Hypothalamus (tissue), 51 donors: ENCODE measurements at regions not wholly inside any gene's neighbourhood (a gene's known extent, or its start where the extent isn't known, plus 50 kb on each side); places are given as distances from the start of the nearest gene placed in this dataset.
"Not testable (repeated sequence)": the region's sequence is repeated elsewhere in the genome, so short reads cannot be mapped to it uniquely, and the experiment has no call there.

ENCODE experiments used
- DNase-seq, 51 donors: peaks; one replicate each; lab custom pipeline; 2025; lab: John Stamatoyannopoulos, UW

DNA sequence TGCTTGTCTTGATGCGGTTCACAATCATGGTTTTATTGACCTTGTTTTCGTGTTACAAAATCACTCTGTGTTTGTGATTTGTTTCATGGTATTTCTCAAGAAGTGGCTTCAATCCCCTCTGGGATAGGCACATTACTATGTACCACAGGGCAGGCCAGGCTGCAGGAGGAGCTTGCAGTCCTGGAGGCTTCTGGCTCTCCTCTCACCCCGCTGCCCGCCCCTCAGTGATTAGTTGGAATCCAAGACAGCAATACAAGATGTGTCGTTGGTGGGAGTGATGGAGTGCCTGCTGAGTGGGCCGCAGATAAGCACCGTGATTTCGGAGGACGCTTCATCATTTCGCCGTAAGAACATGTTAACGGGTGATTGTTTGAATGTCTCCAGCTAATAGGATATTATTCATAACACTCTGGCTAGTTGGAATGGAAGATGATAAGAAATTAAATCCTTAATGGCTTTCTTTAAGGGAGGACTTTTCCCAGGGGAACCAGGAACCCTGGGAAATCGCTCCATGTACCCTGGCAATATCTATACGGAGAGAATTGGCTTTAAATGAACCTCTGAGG is 384.4 kb downstream of the MIAT start:
- DNase-seq, result no peak

DNA sequence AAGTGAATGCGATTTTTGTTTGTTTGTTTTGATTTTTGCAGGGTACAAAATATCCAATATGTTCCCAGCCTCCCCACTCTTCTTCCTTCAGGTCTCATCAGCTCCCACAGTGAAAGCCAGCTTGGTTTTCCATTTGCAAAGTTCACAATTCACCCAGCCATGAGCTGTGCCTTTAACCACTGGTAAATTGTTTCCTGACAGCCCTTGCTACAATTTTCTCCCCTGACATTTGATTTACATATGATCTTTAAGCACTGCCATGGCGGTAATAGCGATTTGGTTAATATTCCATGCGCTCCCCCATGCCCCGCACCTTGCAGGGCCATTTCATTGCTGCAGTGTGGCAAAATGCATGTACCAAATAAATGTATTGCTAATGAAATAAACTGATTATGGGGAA is 385.9 kb downstream of the MIAT start:
- DNase-seq, result no peak

DNA sequence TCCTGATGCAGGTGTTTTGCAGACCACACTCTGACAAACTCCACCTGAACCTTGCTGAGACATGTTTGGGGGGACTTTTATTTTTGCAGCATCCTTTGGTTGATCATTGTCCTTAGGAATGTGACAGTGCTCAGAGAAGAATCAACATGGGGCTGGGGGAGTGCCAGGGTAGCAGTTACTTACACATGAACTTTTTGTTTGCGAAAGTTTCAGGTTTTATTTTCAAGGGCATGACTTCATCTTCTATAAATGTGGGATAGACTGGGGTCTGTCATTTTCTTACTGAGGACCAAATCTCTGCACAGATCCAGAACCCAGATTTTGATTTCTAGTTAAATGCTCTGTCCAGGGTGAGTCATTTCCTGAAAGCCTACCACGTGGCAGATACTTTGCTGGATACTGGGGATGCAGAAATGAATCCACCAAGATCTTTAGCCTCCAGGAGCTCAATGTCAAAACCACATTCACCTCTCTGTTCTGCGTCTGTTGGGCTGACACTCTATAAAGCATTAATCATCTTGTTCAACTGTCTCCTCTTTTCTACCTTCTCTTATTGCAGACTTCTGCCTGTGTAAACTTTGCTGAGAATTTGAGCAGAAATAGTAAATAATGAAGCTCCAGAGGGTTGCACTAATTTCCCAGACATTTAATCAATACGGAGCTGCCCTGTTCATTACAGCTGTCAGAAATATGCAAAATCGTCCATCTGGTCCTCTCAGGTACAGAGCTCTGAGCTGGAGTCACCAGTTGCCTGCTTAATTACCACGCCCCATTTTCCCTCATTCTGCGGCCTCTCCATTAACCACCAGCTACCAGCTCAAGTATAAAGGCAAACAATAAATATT is 387.9 kb downstream of the MIAT start:
- DNase-seq, result no peak

DNA sequence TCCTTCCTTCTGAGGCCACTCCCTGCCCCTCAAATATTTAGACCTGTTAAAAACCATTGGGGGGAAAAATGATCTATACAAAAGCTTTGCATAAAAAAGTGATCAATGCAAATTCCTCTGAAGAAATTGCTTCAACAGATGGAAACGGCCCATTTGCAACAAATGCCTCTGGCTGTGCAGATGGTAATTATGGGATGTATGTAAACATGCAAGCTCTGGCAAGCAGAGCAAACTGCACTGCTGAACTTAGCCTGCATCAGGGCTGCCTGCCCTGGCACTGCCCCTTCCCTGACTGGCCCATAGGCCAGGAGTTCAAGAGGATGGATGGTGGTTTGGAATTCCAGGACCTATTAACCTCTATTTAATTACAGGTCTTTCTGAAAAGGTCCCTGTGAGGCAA is 388.7 kb downstream of the MIAT start:
- no peak for DNase-seq

DNA sequence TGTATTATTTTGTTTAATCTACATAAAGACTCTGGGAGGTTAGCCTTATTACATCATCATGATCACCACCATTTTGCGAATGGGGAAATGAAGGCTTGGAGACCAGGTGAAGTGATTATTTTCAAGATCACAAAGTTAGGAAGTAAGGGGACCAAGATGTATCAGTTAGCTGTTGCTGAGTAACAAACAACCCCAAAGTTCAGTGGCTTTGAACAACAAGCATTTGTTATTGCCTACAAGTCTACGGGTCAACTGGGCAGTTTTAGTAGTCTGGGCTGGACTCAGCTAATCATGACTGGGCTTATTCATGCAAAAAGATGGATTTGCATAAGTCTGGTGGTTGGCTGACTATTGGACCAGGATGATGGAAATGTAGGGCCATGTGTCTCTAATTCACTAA is 389.2 kb downstream of the MIAT start:
- no peak for DNase-seq

DNA sequence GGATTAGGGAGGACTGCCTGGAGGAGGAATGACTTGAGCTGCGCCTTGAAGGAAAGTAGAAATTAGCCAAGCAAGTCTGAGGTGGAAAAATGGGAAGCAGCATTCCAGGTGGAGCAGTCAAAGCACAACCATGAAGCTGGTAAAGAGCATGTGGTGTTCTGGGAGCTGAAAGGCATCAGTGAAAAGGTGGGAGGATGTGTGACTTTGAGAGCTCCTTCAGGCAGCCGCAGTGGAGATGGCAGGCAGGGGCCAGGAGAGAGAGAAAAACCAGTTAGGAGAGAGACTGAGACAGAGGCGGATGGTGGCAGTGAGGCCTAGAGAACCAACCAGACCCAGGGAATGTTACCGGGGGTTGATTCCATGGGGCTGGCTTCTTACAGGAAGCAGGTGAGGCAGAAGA is 393.4 kb downstream of the MIAT start:
- no peak for DNase-seq

DNA sequence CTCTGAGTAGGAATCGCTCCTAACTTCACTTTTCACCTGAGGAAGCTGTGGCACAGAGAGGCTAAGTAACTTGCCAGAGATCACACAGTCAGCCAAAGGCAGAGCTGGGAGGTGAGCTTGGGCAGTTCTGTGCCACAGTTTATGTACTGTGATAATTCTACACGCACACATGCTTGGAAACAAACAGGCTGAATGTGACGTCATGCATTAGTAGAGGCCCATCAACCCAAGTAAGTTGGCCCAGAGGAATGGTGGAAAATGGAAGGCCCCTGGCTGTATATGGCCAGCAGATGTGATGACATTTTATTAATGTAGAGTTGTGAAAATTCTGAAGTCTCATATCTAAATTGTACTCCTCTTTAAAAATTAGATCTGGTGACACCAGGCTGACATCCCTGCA is 394.0 kb downstream of the MIAT start:
- no peak for DNase-seq

DNA sequence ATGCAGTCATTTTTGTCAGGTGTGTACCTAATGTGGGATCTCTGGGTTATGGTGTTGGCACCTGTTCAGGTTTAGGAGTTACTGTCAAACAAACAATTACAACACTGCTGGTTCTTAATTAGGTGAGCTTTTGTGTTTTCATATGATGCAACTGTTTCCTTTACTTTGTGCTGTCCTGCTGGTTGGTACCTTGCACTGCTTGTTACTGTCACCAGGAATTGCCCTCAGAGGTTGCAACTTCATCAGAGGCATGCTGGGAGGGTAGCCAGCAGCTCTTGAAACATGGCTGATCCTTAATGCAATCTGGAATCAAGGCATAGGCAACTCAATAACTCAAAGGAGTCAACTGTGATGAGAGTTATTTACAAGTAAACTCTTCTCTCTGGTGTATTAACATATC is 400.3 kb downstream of the MIAT start:
- no peak for DNase-seq

DNA sequence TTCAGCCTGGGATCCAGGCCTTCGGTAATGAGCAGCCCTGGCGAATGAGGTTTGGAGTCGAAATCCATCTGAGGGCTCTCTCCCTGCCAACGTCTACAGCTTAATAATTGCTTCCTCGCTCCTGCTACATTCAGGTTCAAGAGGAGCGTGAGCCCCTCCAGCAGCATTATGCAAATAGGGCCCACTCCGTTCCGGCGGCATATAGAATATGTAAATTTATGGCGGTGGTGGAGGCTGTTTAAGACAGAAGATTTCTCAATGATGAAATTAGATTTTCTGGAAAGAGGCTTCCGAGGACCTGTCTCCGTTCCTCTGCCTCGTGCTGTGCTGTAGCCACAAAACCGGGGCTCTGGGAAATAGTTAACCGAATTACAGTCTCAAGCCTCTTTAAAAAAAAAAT is 402.8 kb downstream of the MIAT start:
- peak in 1 of 51 donors; percentile 10 for DNase-seq

DNA sequence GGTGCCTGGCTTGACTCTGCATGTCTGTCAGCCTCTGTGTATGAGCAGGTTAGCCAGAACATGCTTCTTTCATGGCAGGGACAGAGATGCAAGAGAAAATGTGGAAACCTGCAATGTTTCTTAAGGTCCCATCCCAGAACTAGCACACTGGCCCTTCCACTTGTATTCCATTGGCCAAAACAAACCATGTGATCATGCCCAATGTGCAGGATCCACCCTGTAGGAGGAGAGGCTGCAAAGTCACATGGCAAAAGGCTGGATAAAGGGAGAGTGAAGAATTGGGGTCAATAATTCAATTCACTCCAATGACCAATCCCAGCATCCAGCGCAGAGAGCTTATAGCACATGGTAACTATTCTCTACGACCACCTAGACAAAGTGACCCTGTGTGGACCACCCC is 405.5 kb downstream of the MIAT start:
- no peak for DNase-seq

DNA sequence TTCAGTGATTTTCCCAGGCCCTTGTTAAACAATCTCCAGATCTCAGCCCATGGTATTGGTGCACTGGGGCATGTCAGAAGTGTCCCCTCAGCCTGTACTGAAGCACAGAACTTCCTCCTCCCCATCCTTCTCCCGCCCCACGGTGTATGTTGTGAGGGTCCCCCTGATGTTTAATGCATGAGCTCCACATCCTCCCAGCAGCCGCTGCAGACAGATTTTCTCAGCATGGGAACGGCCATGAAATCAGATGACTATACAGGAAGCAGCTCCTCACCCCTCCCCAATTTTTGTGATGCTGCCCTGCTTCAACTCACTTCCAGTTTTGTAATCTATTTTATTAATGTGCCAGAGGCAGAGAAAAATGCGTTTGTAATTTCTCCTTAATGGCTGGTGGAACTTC is 406.0 kb downstream of the MIAT start:
- DNase-seq, result no peak

DNA sequence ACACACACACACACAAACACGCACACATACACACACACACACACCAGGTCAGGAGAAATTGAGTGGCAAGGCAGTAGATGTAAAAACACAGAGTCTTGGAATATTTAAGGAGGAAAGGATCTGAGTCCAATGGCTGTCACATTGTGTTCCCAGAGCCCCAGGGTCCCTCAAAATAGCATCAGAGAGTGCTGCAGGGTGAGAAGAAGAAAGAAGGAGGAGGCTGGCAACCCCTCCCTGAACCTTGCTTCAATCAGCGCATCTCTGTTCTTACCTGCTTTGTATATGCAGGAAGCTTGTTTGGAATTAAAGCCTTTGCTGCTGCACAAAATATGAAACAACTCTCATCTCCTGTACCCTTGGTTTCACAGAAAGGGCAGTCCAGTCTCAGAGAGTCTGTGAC is 406.5 kb downstream of the MIAT start:
- DNase-seq, result peak in 2 of 51 donors; percentile 5 to 34

DNA sequence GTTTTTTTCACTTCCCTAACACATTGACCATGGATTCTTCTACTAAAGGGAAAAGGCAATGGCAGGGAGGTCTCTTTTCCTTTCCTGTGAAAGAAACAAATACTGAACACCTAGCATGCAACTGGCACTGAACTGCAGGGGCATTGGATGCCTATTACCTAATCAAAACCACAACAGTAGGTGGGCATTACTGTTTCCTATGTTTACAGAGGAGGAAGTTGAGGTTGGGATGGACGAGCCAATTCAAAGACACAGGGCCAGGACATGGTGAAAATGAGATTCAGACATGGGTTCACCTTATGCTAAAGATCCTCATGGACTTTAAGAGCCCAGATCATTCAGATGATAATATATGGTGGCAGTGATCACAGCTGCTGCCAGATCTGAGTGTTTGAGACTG is 407.0 kb downstream of the MIAT start:
- no peak for DNase-seq

DNA sequence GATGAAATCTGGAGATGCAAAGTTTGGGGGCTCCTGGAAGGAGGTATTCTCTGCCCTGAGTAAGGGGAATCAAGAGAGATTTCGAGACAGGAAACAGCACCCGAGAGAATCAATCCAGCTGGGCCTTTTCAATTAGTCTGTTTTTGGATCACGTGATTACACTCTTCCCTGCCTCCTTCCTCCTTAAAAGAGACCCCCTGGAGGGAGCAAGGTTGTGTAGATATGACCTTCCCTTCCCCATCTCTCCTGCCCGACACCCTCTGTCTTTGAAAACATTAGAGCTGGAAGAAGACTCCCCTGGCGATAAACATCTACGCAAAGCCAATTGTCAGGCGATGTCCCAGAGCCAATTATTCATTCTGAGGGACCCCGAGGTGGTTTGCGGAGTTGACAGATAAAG is 407.9 kb downstream of the MIAT start:
- no peak for DNase-seq

DNA sequence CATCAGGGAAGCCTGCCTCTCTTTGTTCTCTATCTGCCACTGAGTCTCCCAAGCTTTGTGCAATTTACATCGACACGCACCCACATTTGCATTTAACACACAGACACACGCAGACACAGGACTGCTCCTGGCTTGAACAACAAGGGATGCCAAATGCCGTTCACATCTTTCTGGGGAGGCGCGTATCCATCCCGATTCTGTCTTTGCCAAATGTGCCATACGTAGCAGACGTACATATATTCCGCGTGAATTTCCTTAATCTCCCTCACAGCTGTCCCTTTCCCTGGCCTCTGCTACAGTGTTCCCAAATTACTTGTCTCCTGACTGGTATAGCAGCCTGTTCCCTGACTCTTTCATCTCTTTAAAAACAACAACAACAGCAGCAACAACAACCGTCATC is 409.5 kb downstream of the MIAT start:
- DNase-seq, result no peak

DNA sequence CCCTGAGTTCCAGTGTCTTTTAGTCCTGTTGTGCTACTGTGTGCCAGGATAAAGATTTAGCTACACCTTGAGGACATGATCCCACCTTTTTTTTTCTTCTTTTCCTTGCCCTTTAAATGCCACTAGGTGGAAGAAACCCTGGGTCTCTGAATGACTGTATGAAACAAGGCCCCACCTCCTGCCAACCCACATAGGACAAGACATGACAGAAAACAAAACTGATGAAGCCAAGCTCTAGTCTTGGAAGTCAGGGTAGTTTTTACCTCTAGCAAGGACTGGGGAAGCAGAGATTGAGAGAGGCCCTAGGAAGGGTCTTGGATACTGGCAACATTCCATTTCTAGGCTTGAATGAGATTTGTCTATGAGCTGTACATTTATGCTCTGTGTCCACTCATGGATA is 410.7 kb downstream of the MIAT start:
- DNase-seq, result no peak

DNA sequence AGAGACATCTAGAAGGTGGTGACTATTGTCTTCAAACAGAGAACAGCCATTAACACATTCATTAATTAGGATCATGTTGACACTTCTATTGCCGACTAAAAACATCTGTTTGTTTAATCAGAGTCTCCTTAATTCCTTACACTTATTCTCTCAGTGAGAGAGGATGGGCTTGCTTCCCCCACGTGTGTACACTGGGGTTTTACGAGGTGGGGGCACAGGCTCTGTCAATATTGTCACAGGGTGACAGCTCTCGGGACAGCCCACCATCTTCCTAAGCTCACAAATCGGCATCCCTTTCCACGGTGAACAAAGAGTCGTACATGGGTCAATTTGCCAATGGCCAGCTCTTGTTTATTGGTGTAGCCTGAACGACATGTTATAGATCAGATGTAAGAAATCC is 413.2 kb downstream of the MIAT start:
- no peak for DNase-seq

DNA sequence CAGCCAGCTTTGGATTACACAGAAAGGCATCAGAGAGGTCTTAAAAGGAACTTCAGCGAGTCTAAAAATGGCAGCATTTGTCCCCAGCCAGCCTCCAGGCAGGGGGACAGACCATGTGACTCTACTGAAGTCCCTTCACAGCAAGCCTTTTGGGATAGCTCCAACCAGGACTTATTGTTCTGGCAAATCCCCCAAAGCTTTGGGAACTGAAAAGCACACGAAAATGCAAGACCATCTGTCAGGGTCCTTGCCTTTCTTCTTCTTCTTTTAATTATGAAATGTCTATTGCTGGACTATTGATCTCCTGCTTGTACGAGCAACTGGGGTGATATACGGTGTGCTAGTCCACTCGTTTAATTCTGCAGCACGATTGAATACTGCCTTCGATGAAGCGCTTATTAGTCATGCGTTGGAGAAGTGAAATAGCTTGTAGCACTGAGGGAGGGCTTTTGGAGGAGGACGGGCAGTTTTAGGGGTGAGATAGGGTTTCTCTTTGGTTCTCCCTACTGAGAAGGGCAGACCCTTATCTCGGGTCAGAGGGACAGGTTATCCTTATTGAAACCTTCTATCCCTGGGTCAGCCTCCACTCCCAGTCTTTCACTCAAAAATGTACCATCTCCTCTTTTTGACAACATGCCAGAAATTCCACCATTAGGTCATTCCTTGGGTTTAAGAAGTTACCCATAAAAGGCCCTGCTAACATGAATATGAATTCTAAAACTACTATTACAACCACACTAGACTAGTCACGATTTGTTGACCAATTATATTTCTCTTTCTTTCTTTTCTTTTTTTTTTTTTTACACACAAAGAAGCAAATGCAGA is 416.4 kb downstream of the MIAT start:
- no peak for DNase-seq

DNA sequence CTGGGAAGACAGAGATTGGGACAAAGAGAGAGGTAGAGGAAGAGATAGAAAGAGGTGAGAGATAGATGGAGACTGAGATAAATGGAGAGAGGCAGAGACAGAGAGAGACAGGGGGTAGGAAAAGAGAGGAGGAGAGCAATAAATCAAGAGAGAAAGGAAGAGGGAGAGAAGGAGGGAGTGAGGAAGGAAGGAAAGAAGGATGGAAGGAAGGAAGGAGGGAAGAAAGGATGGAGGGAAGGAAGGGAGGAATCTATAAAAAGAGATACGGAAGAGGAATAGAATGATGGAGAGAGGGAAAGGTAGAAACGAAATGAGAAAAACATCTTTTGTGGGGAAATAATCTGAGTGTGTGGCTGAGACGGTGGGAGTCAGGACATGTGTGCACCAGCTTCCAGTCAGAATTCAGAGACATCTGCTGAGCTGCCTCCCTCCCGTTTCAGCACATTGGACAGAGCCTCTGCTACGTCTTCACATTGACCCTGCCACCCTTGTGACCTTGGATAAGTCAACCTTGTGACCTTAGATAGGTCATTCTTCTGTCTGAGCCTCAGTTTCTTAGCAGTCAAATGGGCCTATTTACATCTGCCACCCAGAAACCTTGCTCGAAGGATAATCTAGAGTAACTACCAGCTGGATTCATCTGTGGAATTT is 417.8 kb downstream of the MIAT start:
- no peak for DNase-seq

DNA sequence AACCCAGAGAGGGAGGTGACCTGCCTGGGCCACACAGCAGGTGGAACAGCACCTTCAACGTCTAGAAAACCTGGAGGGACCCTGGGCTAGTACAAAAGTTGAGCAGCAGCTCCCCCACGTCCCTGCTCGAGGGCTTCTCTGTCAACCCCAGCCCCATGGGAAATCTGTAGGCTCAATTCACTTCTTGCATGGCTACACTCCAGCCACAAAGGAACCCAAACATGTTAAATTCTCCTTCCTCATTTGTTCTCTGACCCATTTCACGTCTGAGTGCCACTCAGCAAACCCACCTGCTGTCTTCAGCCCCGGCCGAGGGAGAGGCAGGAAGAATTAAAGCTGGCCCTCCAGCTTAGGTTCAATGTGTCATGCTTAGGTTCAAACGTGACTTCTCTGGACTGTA is 418.5 kb downstream of the MIAT start:
- no peak for DNase-seq

DNA sequence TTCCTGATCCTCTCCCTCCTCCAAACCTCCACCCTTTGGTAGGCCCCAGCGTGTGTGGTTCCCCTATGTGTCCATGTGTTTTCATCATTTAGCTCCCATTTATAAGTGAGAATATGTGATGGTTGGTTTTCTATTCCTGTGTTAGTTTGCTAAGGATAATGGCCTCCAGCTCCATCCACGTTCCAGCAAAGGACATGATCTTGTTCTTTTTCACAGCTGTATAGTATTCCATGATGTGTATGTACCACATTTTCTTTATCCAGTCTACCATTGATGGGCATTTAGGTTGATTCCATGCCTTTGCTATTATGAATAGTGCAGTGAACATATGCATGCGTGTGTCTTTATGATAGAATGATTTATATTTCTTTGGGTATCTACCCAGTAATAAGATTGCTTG is 420.7 kb downstream of the MIAT start:
- DNase-seq, result not testable (repeated sequence)
